ENCODE measurements at regions not wholly inside any gene's neighbourhood (a gene's known extent, or its start where the extent isn't known, plus 50 kb on each side); places are given as distances from the start of the nearest gene placed in this dataset.

DNA sequence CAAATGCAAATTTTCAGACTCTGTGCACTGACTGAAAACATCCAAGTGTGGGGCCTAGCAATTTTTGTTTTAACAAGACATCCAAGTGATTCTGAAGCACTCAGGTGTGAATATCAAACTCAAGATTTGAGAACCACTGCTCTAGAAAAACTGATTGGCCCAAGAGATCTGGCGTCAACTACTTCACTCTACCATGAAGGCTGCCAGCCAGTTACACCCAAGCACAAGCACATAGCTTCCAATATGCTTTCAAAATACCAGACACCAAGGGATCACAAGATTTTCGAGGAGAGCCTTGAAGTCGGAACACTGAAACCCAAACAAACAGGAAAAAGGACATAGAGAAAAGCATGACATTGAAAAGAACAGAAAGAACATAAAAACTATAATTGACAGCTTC, 140.2 kb downstream of the PTCHD4 start:
- no peak for TF ChIP-seq BHLHE40 (IDR thresholded peaks at IDR 0.05; ENCODE audit: borderline replicate concordance)
- TF ChIP-seq ARNT (IDR thresholded peaks at IDR 0.05) = no peak
- no peak for TF ChIP-seq TARDBP (IDR thresholded peaks at IDR 0.05)
- no peak for TF ChIP-seq SUZ12 (IDR thresholded peaks at IDR 0.05)
